GM19455 (cell line): ENCODE measurements at regions not wholly inside any gene's neighbourhood (a gene's known extent, or its start where the extent isn't known, plus 50 kb on each side); places are given as distances from the start of the nearest gene placed in this dataset.

Experiments
- ATAC-seq: cut with Tn5 transposase; IDR thresholded peaks from one replicate; pipeline ENCODE4 v1.9.1; 2021; ENCODE audit not compliant: unreplicated experiment

DNA sequence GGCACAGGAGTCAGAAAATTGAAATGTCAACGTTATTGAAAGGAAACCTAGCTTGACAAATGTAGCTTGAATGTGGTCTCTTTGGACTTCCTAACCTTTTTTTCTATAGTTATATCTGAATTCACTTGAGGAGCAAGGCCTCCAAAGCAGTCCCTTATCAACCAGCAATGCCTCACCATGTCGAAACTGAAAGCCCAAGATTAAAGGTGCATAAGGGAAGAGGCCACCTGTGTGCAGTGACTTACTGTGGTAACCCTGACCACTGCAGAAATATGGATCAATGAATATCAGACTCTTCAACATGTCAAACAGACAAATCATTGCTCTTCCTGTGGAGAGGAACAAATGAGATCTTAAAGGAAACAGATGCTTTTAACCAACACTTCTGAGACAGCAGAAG, 95.0 kb upstream of the GIMD1 start:
- ATAC-seq = no peak

DNA sequence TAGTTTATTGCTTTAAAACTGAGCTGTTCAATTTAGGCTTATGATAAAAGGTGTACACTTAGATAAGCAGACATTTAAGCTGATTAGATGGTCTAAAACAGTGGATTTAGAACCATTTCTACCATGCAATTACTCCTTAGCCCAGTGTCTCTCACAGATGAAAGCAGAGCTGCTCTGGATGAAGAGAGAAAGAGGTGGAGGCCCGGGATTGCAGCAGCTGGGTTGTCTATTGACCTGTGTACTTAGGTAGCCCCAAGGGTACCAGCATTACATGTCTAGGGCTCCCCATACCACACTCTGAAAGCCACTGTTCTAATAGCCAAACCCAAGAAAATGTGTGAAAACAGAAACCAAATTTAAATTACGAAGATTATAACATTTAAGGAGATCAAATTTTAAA, 86.0 kb upstream of the GIMD1 start:
- ATAC-seq = no peak

DNA sequence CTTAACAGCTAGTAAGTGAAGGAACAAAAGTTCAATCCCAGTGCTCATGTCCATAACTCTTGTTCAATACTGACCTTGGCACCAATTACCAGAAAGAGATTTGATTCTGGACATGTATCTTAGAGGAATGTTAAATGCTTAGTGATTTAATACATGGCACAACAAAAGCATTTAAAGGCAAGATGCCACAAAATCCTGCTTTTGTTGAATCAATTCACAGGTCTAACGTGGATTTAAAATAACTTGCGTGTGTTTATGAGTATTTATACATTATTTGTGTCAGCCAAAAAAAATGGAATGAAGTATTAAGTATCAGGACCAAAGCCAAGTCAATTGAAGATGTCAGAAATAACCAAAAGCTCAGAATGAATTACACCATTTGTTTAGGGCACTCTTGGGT, 85.4 kb upstream of the GIMD1 start:
- no peak for ATAC-seq

DNA sequence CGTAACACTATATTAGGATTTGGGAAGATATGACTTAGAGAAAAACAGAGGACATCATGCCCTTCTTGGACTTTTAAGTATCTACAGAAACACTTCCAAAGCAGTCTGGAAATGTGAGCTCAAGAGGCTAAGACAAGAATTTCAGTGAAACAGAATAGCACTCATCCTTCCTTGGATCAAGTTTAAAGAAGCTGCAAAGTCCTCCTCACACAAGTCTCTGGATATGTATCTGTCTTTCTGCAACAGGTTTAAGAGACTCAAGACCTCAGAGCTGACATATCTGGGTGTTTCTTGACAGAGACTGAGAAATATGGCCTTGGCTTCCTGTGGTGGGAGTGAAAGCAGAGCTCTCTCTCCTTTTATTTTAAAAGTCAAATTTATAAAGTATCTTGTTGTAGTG, 82.5 kb upstream of the GIMD1 start:
- no peak for ATAC-seq

DNA sequence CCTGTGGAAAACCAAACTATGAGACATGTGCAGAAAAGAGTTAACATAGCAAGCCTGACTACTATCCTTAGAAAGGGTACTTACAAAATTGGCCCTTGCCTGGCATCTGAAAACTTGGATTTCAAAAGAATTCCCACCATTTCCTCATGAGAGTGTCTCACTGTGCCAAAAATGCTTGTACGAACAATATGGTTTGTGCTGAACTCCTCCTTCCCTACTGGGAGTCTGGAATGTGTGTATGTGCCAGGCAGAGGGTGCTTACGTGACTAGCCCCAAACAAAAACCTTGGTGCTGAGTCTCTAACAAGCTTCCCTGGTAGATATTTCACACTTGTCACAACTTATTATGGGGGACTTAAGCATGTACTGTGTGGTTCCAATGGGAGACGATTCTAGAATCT, 81.7 kb upstream of the GIMD1 start:
- no peak for ATAC-seq

DNA sequence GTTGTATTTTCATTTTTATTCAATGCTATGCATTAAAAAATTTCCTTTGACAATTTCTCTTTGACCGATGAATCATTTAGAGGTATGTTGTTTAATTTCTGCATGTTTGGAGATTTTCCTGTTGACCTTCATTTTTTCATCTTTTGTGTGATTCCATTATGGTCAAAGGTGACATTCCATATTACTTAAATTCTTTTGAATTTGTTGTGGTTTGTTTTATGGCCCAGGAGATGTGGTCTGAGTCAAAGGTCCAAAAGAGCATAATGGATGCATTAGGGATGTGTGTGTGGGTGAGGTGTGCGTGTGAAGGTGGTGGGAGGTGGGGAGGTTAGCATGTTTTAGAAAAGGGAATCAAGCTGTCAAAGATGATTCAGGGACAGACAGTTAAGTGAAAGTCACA, 76.0 kb upstream of the GIMD1 start:
- ATAC-seq = no peak

DNA sequence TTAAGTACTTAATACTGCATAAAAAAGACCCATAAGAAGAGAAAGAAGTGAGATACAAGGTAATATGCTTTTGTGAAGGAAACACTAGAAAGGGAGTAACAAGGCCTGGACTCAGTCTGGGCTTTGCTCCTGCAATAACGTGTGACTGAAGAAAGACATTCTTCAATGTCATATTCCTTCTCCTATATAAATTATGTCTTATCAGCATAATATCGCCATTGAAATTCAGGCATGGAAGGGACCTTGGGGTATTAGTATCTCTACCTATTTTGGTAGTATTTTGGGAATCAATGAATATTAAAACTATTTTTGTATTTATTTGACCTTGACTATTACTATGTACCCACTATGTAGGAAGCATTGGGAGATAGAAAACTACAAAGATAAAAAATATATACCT, 62.2 kb upstream of the GIMD1 start:
- ATAC-seq = no peak

DNA sequence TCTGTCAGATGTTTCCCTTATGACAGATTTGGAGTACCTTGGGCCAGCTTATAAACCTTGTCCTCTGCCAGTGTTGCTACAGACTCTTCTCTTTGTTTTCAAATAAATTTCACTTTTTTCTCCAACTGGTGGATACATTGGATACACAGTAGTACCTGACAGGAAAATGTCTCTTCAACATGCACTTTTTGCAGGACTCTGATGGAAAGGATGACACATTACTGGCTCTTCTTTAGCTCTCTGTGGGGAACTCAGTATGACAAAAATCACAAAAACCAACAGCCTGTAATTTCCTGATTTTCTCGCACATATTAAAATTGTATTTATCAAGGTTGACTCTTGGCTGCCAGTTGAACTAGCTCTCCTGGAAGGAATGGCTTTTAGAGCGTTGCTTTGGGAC, 61.3 kb upstream of the GIMD1 start:
- ATAC-seq = no peak

DNA sequence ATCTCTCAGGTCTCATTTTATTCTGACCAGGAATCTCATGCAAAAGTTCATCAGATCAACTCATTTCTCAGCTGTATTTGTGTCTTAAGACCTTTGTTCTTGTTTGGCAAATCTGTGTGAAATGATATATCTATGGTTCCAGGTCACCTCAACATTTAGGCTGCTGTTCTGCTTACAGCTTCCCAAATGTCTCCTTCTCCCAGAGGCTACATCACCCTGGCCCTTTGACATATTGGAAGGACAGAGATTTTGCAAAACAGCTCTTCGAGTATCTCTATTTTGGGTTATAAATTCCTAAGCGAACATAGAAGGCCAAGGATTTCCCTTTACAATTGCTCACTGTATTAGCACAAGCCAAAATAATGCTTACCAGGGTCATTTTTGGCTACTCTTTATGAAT, 57.5 kb upstream of the GIMD1 start:
- ATAC-seq = no peak

DNA sequence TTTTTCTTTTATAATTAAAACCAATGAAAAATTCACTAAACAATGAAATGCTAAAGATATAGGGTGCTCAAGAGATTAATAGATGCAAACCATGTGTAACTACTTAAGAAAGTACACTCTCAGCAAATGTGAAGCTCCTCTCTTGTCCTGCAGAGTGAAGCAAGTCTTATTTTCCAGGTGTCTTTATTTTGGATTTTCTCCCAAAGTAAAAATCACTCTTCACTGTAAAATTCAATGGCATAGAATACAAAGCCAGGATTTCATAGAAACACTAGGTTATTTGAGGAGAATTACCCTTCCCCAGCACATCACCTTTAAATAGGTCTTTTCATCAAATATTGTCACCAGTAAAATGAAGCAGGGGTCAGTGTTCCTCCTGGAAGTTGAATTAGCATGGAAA, 57.0 kb upstream of the GIMD1 start:
- no peak for ATAC-seq

DNA sequence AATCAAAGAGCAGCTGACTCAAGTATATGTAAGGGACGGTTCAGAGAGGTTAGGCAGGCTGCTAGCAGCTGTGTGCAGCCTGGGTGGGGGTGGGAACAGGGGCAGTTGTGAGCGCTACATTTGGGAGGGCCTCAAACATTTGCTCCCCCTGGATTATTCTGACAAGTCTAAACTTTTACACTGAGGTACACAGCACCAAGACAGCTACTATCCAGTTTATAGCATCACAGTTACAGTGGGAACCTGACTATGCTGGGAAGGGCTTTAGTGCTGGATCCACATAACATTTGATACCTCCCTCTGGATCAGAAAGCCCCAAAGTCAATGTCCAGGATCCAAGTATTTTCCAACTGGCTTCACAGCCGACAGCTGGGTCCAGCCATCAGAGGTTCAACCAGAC, 55.8 kb upstream of the GIMD1 start:
- ATAC-seq = no peak

DNA sequence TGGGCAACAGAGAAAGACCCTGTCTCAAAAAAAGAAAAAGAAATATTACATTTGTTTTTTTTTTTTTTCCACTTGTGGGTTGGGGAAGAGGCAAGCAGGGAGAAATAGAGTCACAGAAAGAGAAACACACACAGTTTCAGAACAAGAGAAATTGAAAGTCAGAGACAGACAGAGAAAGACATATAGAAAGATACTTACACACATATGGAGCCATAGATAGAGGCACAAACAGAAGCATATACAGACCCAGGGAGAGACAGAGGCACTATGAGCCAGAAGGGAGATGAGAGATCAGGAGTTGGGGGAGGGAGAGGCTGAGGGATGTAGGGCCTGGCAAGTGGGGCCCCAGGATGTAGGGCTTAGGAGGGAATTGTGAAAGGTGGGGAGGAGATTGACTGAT, 55.2 kb upstream of the GIMD1 start:
- ATAC-seq = no peak

DNA sequence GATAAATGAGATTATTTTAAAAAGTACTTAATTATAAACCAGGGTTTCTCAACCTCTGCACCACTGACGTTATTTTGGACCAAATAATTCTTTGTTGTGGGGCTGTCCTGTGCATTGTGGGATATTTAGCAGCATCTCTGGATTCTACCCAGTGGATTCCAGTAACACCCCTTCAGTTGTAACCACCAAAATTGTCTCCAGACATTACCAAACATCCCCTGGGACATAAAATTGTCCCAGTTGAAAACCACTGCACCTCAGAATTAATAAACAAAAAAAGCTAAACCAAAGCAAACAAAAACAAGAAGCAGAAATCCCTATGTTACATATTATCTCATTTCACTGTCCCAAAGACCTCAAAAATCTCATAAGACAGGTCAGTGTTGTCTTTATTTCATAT, 54.2 kb upstream of the GIMD1 start:
- ATAC-seq = no peak

DNA sequence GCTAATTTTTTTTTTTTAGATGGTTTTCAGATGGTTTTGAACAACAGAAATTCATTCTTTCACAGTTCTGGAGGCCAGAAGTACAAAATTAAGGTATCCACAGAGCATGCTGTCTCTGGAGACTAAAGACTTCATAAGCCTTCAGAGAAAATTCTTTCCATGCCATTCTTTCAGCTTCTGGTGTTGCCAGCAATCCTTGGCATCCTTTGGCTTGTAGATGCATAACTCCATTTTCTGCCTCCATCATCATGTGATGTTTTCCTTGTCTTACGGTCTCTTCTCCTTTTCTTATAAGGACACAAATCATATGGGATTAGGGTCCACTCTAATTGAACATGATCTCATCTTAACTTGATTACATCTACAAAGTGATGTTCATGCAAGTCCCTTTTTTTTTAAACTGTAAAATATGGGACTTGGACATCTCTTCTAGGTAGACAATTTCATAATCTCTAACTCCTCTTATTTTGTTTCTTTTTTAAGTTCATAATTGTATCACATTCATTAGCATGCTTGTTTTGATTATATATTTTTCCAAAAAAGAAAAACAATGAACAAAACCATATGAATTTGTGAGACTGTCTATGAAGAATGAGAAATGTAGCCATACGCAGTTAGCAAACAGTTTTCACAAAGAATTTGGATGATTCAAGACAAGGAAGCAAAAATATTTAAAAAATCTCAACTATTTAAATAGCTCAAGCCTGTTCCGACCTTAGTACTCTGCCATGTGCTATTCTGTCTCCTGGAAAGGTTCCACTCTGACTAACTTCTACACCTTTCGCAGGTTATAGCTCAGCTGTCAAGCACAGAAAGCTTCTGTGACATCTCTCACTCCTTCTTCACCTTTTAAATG, 53.1 kb upstream of the GIMD1 start:
- no peak for ATAC-seq

DNA sequence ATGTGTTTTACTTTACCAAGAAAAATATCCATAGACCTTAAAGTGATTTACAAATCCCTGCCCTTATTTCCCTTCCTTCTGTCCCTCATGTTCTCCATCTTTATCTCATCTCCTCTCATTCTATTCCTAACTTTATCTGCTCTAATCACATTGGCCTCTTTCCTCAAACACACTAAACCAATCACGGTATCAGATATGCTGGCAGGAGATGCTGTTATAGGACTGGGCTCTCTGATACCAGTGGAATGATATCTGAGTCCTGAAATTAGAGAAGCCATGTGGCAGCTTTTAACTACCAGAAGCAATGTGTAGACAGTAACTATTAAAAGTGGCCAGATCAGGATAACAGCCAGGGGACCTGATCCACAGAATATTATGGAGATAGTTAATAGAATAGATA, 49.9 kb upstream of the GIMD1 start:
- no peak for ATAC-seq
